GM18907 (cell line): ENCODE measurements at regions not wholly inside any gene's neighbourhood (a gene's known extent, or its start where the extent isn't known, plus 50 kb on each side); places are given as distances from the start of the nearest gene placed in this dataset.
A peak's percentile ranks its signal among the peaks of the same experiment; 100 is the strongest.
"Not testable (repeated sequence)": the region's sequence is repeated elsewhere in the genome, so short reads cannot be mapped to it uniquely, and the experiment has no call there.

Source experiments
- ATAC-seq: cut with Tn5 transposase; IDR thresholded peaks from one replicate; pipeline ENCODE4 v1.9.1; 2021; ENCODE audit warnings: mild to moderate bottlenecking, moderate library complexity; ENCODE audit not compliant: unreplicated experiment

DNA sequence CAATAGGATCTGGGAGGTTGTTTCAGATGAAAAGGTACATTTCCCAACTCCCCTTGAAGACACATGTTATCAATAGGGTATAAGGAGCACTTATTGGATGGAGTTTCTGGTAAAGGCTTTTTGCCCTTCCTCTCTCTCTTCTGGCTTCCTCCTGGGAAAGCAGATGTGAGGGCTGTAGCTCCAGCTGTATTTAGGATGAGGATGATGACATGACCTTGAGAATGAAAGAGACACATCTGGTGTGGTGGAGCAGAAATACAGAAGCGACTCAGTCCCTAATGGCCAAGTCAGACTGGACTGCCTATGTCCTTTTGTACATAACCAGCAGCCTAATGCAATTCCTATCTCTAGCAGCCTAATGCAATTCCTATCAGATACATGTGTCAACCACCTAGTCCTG is 100.9 kb upstream of the NXPH2 start:
- no peak for ATAC-seq

- ATAC-seq, result no peak
These were observed 99.7 kb upstream of the NXPH2 start for GRCh38 chr2:138879931-138880330.

DNA sequence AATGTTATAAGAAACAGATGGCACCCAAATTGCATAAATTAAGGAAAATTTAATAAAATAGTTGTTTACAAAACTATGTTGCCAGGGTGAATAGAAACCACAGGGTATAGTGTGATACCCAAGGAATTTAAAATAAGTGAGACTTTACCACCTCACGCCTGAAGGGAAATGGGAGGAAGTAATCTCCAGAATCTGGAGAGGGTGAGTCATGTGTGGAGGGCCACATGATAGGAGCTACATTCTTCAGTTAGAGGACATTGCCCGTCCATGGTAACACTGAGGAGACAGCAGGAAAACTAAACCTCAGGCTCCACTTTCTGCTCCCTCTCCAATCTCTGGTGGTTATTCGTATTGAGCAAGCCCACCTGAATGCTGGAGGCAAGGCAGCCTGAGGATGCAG is 97.2 kb upstream of the NXPH2 start:
- no peak for ATAC-seq

- no peak for ATAC-seq
These were observed 94.1 kb upstream of the NXPH2 start for GRCh38 chr2:138874251-138874650.

DNA sequence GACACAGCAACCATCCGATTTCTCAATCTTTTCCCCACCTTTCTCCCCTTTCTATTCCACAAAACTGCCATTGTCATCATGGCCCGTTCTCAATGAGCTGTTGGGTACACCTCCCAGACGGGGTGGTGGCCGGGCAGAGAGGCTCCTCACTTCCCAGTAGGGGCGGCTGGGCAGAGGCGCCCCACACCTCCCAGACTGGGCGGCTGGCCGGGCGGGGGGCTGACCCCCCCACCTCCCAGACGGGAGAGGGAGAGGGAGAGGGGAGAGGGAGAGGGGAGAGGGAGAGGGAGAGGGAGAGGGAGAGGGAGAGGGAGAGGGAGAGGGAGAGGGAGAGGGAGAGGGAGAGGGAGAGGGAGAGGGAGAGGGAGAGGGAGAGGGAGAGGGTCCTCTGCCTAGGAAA is 91.9 kb upstream of the NXPH2 start:
- ATAC-seq, result not testable (repeated sequence)

DNA sequence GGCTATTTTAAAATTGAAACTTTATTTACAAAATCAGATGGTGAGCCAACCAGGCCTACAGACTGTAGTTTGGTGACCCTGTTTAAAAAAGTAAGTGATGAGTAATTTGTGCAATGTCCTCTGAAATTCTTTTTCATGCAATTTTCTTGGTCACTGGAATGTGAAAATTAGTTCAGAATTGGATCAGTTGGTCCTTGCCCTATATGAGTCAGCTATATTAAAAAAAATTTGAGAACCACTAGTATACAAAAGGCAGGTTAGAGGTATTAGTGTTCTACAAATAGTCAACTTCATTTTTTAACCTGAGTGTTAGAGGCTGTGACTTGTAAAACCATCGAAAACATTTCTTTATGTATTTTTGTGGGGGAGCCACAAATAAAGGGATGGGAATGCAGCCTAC is 91.1 kb upstream of the NXPH2 start:
- ATAC-seq, result no peak

- ATAC-seq, result no peak
These were observed 87.2 kb upstream of the NXPH2 start for GRCh38 chr2:138867341-138867740.

DNA sequence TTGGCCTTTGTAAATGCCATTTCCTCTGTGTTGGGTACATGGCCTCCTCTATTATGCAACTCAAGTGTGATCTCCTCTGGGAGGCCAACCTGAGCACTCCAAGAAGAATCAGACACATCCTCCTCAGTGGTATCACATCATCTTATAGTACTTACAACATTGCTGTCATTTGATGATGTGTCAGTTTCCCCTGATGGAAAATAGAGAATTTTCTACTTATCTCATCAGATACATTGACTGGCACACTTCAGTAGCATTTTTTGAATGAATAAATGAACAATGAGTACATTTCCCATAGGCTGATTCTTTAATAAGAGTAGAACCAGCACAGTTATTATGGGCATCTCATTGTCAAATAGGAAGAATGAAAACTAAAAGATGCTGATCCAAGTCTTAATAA is 86.6 kb upstream of the NXPH2 start:
- ATAC-seq, result no peak

GRCh38 chr2:138853761-138854160 is 73.6 kb upstream of the NXPH2 start:
- ATAC-seq, result no peak

DNA sequence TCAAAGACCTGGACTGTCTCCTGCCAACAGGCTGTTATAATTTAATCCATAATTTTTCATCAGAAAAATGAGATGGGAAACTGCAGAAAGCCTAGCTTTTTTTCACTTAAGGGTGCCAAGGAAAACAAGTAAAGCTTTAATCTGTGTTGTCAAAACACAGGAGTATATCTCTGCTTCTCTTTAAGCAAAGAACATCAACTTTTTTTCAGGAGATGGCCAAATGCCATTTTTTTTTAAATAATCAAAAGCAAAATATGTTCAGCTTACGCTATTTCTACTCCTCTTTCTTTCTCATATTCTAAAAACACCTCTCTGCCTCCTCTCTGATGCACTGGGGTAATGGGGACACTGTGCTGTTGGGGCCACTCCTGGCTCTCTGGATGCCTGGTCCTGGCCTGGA is 73.1 kb upstream of the NXPH2 start:
- ATAC-seq, result no peak

GRCh38 chr2:138846216-138846821 is 66.1 kb upstream of the NXPH2 start:
- ATAC-seq, result peak; percentile 93

GRCh38 chr2:138842341-138842740 is 62.2 kb upstream of the NXPH2 start:
- ATAC-seq, result no peak

- ATAC-seq, result no peak
These were observed 61.3 kb upstream of the NXPH2 start for GRCh38 chr2:138841459-138841858.

- no peak for ATAC-seq
These were observed 58.8 kb upstream of the NXPH2 start for GRCh38 chr2:138838851-138839620.

DNA sequence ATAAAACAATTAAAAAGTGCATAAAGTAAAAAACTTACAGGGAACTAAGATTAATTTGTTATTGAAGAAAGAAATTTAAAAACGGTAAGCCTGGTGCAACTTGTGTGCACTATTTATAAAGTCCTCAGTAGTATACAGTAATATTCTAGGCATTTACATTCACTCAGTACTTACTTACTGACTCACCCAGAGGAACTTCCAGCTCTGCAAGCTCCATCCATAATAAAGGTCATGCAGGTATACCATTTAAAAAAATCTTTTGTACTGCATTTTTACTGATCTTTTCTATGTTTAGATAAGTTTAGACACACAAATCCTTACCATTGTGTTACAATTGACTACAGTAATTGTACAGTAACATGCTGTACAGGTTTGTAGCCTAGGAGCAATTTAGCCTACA is 51.5 kb upstream of the NXPH2 start:
- ATAC-seq, result no peak

DNA sequence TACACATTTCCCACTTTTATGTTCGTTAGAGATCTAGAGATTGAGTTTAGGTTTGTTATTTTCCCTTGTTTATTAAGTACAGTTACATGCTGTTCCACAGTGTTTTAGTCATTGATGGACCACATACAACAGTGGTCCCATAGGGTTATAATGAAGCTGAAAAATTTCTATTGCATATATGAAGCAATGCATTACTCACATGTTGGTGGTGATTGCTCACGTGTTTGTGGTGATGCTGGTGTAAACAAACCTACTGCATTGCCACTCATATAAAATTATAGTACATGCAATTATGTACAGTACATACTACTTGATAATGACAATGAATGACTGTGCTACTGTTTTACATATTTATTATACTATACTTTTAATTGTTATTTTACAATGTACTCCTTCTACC is 51.0 kb upstream of the NXPH2 start:
- no peak for ATAC-seq

GRCh38 chr2:138830547-138830946 is 50.4 kb upstream of the NXPH2 start:
- ATAC-seq, result no peak
